G401.6 (cell line): ENCODE measurements at regions not wholly inside any gene's neighbourhood (a gene's known extent, or its start where the extent isn't known, plus 50 kb on each side); places are given as distances from the start of the nearest gene placed in this dataset.

Experiments
- FAIRE-seq: peaks from 2 replicates; lab custom pipeline; 2012; peaks lifted over from hg19 to GRCh38; lab: Jason Lieb, UNC

DNA sequence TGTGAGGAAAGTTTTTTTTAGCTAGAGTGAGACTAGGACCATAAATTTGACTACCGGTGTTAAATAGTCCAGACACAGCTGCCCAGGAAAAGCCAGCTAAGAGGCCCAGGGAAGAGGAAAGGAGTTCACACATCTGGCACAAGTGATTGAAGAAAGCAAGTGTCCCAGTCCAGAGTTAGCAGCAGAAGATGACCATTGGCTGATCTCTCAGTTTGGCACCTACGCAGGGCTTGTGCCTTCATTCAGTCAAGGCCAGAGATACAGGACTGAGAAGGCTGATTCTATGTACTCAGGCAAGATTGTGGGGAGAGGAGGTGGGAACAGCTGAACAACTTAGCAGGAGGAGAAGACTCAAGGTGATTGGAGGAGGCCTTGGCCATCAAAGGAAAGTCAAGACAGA lies 575.0 kb upstream of the KLF12 start:
- no peak for FAIRE-seq

DNA sequence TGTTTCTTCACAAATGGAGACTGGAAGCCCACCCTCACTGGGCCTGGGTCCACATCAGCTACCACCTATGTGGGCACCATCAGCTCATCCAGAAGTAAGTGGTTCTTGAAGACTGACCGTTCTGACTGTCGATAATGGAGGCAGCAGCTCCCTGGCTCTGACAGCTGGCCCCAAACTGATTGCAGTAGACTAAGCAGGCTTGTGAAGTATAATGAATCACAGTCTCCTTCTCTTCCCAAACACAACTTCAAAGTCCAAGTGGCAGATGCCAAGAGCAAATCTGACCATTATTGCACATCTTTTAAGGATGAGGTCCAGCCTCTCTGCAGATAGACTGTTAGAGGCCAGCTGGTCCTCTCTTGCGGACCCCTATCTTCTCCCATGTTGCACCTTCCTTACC lies 574.4 kb upstream of the KLF12 start:
- no peak for FAIRE-seq

DNA sequence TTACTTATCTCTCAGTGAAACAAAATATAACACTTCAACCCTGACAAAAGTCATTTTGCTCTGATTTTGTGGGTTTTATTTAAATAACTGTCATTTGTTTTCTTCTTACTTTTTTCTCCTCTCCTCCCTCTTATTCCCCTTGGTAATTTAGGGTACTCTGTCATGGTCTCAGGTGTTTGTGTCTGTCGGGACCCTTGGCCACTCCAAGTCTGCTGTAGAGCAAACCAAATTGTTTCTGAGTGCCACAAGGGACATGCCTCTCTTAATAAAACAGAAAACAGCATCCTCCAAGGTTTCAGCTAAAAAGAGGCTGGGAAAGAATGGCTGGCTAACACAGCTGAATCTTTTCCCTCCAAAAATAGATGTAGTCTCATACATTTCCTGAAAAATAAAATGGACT lies 573.1 kb upstream of the KLF12 start:
- FAIRE-seq, result no peak

DNA sequence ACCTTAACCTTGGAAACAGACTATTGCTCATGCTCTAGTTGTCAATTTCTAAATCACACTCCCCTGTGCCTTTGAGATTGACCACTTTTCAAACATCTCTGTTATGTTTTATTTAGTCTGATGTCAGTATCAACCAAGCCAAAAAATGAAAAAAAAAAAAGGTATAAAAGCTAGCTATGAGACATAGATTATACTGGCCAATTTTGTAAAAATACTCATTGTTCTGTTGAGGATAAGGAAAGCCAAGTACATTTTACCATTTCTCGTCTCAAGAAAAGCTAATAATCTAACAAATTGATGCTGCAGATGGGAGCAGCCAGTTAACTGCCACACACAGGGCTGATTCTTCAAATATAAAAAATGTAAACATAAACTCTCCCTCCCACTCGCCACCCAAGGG lies 572.6 kb upstream of the KLF12 start:
- no peak for FAIRE-seq

DNA sequence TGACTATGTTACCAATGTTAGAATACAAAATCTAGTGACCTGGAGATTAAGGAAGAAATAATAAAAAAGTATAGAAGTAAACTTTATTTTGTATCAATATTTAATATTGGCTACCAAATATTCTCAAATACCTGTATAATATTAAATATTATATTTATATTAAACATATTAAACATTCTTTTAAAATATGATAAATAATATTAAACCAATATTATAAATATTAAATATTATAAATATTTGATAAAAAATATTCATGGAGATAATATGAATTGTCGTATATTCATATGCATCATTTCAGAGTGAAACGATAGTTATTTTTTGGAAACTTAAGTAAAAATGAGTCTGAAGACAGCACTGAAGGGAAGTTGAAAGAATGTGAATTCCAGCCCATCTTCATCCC lies 571.2 kb upstream of the KLF12 start:
- FAIRE-seq, result peak; percentile 95

DNA sequence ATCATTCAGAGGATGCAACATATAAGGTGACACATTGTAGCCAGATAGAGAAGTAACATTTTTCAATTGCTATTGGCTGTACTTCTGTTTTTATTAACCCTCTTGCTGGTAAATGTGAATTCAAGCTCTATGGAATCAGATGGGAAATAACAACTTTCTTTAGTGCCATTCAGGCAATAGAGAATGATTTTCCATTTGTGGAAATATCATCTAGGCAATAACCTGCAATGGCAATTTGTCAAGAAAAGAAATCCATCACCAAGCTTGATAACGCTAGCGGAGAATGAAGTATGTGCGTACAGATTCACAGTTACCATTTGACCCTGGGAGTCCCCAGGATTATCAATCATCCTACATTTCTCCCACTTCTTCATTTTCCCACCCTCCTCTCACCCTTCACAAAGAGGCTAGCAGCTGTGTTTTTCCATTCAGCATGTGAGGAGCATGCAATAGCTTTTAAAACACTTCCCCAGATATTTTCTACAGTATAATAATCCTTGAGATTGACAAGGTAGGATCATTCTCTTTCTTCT lies 569.7 kb upstream of the KLF12 start:
- FAIRE-seq, result no peak

DNA sequence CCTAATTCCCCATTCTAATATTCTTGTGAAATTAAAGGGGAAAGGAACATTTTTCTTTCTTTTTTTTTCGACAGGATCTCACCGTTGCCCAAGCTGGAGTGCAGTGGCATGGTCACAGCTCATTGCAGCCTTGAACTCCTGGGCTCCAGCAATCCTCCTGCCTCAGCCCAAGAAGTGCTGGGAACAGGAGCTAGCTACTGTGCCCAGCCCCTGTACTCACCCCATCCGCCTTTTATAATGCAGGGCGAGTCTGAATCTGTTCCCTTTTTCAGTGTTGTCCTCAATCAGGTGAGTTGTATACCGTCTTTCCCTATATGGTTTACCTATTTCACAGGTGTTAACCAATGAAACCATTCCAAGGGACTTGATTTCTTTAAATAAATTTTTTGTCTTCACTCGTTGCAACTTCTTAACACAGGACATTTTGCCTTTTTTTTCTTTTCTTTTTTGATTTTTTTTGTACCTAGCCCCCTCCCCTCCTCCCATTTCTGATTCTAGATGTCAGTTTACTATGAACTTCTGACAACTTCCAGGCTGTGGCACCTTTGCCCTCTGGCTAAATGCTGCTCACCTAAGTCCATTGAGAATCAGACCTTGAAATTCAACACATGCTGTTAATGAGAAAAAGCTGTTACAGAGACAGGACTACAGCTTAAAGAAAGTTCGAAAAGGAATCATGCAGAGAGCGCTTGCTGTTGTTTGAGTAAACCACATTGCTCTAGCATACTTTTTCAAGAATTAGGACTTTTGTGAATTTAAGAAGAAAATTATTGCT lies 562.1 kb upstream of the KLF12 start:
- FAIRE-seq, result no peak

DNA sequence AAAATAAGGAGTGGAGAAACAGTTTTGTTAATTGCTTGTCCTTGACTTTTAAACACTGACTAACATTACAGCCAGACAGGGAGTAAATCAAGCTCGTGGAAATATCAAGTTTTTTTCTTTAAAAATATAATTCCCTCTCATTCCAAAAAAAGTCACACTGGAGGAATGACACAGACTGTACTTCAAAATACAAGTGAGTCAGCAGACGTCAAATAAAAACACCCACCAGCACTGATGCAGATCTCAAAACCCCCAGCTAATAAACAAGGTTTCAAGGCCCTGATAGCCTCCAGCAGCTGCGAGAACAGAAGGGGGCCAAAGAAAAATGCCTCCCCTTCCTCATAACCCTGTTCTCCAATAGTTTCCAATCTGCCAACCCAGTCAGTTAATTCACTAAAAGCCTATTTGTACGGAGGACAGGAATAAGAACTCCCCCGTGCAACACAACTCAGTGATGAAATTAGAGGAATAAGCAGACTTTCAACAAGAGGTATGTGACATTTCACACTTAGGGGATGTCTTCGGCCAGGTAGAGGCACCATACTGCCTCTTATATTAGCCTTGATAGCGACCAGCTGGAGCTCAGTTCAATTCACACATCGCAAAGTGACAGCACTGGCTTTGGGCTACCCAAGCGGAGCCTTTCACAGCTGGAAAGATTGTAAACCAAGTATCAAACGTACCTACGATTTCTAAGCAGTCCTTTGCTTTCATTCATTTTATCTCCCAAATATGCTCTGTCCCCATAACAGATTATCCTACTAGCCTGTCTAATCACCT lies 561.0 kb upstream of the KLF12 start:
- FAIRE-seq, result no peak

DNA sequence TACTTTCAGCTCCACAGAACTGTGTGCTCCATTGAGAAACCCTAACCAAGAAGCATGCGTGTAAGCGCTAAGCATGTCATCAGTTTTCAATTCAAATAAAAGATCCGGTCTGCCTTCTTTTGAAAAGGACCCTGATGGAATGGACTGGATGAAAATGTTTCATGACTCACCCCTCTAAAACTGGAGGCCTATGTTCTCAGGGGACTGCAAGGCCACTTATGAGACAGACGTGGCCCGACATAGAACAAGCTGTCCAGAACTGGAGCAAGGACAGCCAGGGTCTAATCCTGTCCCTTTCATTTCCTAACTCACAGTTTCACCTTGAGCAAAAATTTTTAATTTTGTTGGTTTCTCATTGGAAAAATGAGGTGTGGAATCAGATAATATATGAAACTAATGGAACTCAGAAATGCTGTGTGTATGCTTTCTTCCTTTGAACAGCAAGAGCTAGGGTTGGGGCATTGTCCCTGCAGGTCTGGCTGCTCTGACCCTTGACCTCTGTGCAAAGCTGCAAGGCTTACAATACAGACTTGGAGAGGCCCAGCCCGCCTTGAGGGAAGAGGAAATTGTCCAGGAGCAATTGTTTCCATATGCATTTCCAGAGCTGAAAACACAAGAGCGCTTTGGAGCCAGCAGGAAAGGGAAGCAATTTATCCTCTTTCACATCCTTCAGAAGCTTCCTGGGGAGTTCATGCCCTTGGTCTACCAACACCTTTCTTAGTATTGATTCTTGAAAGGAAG lies 553.4 kb upstream of the KLF12 start:
- no peak for FAIRE-seq

DNA sequence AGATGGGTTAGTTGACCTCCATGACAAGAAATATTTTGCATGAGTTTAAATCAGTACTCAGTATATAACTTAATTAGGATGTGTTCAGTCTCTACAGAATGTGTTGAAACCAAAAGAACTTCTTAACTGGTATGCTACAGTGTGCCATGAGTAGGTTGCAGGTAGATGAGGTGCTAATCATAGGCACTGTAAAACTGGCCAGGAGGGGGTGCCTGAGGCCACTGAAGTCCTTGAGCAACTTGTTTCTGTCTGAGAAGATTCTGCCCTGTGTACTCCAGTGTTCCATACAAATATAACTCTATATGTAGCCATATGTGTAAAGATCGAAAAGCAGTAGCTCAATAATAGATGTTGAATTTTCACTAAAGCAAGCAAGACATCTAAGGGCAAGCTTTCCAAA lies 549.2 kb upstream of the KLF12 start:
- FAIRE-seq, result no peak

DNA sequence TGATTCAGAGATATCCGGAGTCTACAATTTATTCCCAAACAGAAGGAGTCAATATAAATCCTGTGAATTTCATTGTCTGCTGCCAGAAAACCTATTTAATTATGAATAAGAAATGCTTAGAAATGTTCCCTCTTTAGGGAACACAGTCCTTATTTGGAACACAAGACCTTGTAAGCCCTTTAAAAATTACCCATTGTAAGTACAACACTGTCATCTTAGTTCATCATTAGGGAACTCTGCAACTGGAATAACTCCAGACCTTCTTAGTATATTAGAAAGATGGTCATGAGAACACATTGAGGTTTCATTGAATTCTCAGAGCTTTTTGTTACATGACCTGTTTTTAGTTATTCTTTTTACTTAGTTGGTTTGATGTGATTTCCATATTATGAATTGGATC lies 548.5 kb upstream of the KLF12 start:
- no peak for FAIRE-seq

DNA sequence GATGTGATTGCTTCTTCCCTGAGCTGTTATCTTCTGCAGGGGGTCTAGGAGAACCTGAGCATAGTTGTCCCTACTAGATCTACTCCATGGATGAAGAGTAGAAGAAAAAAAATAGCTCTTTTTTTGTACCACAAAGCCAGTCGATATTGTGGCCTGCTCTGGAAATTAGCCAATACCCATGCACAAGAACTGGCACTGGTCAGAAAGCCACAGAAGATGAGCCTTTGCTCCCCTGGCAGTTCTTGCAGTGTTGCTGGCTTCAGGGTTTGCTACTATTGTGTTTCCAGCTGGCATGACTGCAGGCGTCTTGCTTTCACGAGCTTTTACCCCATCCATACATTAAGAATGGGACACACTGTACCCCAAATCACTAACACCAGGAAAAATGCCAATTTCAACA lies 547.7 kb upstream of the KLF12 start:
- FAIRE-seq, result no peak

DNA sequence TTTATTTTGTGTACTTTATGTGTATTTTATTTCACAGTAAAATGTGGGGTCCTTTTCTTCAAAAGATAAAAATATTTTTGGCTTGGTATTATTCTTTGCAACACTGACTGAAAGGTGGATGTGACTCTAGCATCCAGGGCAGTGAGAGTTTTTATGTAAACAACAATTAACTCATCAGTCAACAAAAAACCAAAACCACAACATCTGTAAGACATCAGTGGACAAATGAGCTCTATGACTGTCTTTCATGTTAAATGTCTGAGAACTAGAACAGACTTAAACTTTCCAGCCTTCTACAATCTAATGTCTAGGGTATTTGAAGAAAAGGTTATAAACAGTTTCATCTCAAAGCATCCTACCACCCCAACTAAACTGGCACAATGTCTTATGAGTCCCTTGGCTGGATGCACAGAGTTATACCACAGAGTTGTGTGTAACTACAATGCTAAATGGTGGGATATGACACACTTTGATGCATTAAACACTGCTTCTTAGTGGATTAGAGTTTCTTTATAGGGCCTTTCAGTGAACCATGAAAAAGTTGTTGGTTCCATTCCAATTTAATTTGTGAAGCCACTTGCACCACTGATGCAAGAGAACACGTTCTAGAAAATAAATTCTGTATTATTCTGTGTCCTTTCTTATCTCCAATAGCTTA lies 544.2 kb upstream of the KLF12 start:
- no peak for FAIRE-seq

DNA sequence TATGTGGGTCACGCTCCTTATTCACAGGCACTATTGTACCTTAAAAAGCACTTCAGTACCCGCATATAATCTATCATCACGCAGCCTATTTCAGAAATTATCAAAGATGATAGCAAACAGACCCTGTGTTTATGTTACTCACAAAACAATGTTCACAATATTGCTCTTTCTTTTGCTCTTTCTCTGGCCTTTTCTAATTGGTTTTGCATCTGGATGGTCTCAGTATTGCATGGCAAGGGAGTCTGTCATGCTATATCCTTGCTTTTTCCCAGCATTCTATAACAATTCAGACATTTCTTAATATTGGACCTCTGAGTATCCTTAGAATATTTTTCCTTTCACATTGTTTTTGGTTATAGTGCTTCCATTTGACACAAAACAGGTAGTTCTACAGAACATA lies 541.8 kb upstream of the KLF12 start:
- no peak for FAIRE-seq

DNA sequence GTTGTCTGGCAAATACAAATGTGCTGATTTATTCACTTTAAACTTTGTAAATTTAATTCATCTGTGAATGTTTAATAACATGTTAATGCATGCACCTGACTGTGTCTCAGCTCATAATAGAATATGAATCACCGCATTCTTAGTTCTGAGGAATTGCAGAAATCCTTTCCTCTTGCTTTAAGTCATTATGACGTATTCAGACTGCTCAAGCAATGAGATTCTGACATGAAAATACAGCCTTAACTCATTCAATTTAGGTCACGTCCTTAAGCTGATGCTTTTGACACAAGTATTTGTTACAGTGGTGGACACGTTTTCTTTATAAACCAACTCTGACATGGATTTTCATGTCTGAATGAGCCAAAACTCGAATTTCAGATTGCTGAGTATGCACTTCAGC lies 541.0 kb upstream of the KLF12 start:
- FAIRE-seq, result no peak

DNA sequence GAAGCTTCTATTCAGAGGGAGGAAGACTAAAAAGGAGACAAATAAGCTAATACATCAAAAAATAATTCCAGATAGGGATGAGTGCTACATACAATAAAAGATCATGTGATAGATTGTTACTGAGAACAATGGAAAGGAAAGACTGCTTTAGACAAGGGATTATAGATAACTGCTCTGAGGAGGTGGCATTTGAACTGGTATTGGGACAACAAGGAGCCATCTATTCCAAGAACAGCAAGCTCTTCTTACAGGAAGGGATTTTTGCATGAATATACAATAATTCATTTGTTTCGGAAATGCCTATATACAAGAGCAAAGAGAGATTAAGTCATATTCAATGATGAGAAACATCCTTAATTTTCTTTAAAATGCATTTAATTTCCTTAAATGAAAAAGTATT lies 540.5 kb upstream of the KLF12 start:
- FAIRE-seq, result no peak

DNA sequence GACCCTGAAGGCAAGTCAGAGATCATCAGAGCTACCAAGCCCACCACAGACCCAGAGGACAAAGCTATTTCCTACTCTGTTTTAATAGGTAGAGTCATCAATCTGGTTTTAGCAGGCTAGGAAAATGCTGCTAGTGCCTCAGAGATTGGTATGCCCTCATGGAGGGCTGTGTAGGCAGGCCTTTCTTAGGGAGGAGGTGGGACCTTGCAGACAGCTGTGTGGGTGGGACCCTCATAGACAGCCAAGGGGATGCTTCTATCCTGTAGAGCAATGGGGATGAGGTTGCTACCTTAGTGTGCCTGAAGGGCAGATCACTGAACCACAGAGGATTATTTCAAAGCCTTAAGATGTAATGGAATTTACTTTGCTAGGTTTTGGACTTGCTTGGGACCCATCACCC lies 534.9 kb upstream of the KLF12 start:
- FAIRE-seq, result no peak

DNA sequence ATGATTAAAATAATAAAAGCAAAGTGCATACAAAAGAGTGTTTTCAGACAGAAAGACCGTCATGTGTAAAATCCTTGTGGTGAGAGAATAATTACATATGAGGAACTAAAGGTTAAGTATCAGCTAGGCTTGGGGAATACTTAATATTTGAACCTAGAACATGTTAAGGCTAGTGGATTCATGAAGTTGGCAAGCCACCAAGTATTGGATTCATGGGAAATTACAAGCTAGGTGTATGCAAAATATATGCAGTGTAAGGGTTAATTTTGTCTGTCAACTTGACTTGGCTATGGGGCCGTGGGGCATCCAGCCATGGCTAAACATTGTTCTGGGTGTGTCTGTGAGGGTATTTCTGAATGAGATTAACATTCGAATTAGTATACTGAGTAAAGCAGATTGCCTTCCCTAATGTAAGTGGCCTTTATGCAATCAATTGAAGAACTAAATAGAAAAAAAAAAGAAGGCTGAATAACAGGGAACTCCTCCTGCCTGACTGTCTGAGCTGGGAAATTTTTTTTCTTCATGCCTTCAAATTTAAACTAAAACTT lies 533.5 kb upstream of the KLF12 start:
- FAIRE-seq, result no peak

DNA sequence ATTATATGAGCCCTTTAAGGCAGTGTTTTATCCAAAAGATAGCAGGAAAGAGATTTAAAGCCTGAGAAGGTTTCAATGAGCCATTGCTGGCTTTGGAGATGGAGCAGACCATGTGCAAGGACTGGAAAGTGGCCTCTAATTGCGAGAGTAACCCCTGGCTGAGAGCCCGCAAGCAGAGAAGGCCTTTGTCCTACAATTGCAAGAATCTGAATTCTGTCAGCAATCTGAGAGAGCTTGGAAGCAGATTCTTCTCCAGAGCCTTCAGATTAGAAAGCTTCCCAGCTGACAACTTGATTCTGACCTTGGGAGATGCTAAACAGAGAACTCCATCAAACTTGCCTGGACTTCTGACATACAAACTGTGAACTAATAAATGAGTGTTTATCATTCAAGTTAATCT lies 528.7 kb upstream of the KLF12 start:
- FAIRE-seq, result no peak

DNA sequence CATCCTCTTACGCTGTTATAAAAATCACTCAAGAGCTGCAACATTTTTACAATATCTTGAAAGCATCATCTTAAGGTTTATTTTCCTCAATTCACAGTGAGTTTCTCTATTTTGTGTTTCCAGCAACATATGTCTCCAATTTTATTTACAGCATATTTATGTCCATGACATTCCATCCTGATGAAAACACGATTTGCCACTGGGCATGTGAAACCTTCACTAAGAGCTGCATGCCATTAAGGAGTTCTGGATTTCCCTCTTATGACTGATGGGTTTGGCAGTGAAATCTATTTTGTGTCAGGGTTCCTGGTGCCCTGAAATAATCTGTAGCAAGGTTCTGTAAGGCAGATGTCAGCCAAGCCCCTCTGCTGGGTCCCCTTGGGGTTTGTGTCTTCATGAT lies 527.6 kb upstream of the KLF12 start:
- no peak for FAIRE-seq

DNA sequence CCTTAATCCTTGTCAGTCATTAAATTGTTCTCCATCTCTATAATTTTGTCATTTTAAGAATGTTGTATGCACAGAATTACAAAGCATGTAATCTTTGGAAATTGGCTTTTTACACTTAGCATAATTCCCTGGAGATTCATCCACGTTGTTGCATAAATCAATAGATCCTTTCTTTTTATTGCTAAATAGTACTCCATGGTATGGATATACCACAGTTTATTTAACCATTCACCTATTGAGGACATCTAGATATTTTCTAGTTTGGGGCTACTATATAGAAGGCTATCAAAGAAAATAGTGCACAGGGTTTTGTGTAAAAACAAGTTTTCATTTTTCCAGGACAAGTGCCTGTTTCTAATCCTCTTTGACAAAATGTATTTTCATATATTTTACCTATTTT lies 523.6 kb upstream of the KLF12 start:
- no peak for FAIRE-seq

DNA sequence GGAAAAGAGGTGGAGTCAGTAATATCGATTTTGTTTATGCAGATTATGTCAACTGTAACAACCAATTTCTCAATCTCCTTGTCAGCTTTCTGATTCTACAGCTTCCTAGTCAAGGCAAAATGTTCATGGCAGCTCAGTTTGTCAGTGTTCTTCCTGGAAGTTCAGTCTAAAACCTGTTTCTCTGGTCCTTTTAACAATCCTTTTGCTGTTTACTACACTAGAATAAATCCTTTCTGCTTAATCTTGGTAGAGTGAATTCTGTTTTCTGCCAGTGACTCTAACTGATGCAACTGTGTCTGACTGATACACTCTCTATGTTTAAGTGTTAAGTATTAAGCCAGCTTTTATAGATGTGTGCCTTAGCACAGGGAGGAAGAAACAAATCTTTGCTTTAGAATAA lies 516.9 kb upstream of the KLF12 start:
- FAIRE-seq, result no peak
